HuH-7 (cell line): ENCODE measurements at regions not wholly inside any gene's neighbourhood (a gene's known extent, or its start where the extent isn't known, plus 50 kb on each side); places are given as distances from the start of the nearest gene placed in this dataset.

Source experiments
- DNase-seq: peaks from one replicate; pipeline ENCODE4 v3.0.0; 2011; ENCODE audit warnings: low spot score

- DNase-seq, result peak; percentile 51
Measured at GRCh38 chr9:16133556-16134227, 580.8 kb downstream of the CCDC171 start.

- DNase-seq, result no peak
Measured at GRCh38 chr9:16134351-16134750, 581.5 kb downstream of the CCDC171 start.

- no peak for DNase-seq
Measured at GRCh38 chr9:16135968-16136367, 583.1 kb downstream of the CCDC171 start.

- DNase-seq, result no peak
Measured at GRCh38 chr9:16136451-16136850, 583.6 kb downstream of the CCDC171 start.

- DNase-seq, result no peak
Measured at GRCh38 chr9:16136961-16137360, 584.1 kb downstream of the CCDC171 start.

- no peak for DNase-seq
Measured at GRCh38 chr9:16138561-16139491, 586.0 kb downstream of the CCDC171 start.

GRCh38 chr9:16139774-16140173 is 586.9 kb downstream of the CCDC171 start:
- no peak for DNase-seq

GRCh38 chr9:16143310-16143709 is 590.5 kb downstream of the CCDC171 start:
- no peak for DNase-seq

GRCh38 chr9:16143947-16144890 is 591.4 kb downstream of the CCDC171 start:
- no peak for DNase-seq

GRCh38 chr9:16145196-16145950 is 592.5 kb downstream of the CCDC171 start:
- DNase-seq, result no peak

GRCh38 chr9:16147726-16148125 is 594.9 kb downstream of the CCDC171 start:
- DNase-seq, result no peak

- DNase-seq, result no peak
Measured at GRCh38 chr9:16150501-16150900, 597.7 kb downstream of the CCDC171 start.

- no peak for DNase-seq
Measured at GRCh38 chr9:16150938-16151650, 598.3 kb downstream of the CCDC171 start.

- DNase-seq, result no peak
Measured at GRCh38 chr9:16152276-16153101, 599.6 kb downstream of the CCDC171 start.

- no peak for DNase-seq
Measured at GRCh38 chr9:16153221-16153620, 600.4 kb downstream of the CCDC171 start.

- no peak for DNase-seq
Measured at GRCh38 chr9:16153741-16154140, 600.9 kb downstream of the CCDC171 start.

GRCh38 chr9:16154521-16155078 is 601.8 kb downstream of the CCDC171 start:
- DNase-seq, result peak; percentile 43

- no peak for DNase-seq
Measured at GRCh38 chr9:16155878-16156277, 603.0 kb downstream of the CCDC171 start.

GRCh38 chr9:16157216-16157615 is 604.4 kb downstream of the CCDC171 start:
- DNase-seq, result no peak

- no peak for DNase-seq
Measured at GRCh38 chr9:16157651-16158050, 604.8 kb downstream of the CCDC171 start.
